ENCODE measurements at regions not wholly inside any gene's neighbourhood (a gene's known extent, or its start where the extent isn't known, plus 50 kb on each side); places are given as distances from the start of the nearest gene placed in this dataset.

DNA sequence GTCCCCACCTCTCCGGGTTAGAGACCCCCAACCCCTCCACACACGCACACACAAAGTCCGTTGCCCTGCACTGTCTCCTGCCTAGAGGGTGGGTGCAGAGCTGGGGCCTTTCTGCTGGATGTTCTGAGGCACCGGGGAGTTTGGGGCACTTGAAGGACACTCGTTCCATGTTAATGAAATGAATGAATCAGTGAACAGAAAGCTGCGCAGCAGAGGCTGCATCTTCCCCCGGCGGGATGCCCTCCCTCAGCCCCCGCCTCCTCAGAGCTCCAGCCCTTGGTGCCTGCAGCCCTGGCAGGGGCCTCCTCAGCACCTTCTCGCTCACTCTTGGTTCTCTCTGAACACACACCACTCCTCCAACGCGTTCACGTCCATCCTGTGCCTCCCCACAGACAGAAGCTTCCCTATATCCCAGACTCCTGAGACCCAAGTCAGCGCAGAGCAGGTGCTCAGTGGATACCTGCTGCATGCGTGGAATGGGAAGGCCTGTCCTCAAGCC is 611.9 kb downstream of the TBC1D22A start:
- no peak for DNase-seq

DNA sequence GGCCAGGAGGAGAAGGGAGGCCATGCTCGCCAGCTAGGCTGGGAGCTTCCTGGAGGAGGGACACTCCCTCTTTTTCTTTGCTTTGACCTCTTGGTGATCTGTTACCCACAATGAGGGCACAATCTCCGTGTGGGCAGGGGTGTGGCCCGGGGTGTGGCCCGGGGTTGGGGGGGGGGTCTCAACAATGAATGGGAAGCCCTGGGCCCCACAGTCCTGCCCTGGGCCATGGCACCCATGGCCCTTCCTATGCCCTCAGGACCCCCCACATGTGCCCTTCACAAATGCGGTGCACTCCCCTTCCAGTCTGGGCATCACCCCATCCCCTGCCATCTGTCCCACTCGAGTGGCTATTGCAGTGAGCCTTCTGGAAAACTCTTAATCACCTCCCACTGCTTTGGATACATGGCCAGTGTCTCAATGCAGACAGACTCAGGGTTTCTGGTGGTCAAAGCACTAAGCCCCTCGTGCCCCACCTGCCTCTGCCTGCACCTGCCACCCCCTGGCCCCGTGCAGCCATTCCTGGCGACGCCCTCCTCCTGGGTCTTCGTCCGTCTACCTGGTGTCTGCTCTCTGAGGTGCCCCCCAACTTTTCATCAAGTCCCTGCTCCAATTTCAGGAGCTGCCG is 611.3 kb downstream of the TBC1D22A start:
- no peak for DNase-seq

DNA sequence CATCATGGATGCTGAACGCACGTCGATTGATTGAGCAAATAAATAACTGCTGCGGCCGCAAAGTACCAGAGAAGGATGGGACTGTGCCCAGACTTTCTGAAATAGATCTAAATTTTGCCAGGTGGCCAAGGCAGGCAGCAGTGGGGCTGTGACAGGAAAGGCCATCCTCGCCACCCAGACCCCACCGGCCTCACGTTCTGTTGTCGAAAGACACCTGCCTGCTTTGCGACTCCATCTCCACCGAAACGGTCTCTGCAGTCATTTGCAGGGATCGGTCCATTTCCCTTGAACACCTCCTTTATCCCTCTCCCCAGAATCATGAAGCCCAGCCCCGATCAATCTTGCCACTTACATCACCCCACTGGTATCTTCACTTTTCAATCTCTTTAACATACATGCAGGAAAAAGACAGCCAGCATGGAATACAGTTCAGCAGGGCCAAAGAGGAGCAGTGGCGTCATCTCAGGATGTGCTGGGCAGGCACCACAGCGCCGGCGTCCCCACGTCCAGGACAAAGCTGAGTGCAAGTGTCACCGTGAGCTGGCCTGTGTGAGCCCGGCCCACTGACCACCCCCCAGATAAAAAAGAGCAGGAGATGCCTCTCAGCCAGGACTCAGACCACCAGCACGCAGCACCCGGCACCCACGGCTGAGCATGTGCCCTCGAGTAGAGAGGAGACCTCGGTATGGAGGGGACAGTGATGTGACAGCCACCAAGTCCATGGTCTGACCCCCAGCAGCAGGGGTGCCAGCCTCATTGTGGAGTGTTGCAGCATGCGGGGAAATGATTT is 610.3 kb downstream of the TBC1D22A start:
- no peak for DNase-seq

DNA sequence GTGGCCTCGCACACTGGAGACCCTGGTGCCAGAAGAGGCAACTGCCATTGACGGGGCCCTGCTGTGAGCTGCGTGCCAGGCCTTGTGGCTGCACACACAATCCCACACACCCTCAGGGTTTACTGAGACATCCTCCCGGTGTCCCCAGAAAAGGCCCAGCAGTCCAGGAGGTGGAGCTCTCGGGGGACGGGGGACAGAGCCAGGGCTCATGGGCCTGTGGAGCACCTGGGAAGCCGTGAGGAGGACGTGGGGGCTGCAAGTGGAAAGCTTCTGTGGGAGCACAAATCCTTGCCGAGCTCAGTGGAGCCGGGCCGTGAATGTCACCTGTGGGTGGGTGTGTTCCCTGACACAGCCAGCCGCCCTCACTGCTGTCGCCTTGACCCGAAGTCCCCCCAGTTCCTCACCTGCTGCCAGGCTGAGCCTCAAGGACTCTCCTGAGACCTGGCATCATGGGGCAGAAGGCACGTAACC is 609.7 kb downstream of the TBC1D22A start:
- DNase-seq = no peak

DNA sequence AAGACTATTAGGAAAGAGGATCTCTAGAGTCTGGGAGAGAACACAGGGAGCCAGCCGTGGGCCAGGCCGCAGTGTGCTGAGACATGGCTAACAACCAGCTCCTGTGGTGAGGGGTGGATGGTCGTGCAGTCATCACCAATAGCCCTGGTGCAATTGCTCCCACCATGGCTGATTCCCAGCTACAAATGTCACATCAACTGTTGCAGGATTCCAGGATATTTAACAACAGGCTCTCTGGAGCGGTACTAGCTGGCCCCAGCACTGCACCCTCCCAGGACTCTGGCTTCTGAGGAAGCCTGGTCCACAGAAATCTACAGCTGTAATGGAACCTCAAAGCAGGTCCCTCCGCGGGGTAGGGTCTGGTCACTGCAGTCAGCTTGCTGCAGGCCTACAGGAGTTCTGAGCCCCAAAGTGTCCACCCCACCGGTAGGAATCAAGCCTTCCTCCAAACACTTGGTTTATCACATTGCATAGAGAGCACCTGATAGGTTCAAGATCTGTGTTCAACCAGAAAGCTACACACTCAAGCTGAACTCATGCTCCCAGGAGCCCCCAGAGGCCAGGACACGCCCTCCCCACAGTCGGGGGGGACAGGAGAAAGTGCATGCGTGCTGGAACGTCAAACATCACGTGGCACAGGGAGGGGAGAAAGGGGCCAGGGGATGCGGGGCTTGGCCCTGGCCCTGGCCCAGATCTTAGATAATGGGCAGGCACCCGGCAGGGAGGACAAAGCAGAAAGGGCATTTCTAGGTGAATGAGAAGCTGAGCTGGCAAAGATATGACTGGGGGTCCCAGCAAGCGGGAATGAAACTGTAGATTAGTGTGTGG is 609.0 kb downstream of the TBC1D22A start:
- DNase-seq = no peak

DNA sequence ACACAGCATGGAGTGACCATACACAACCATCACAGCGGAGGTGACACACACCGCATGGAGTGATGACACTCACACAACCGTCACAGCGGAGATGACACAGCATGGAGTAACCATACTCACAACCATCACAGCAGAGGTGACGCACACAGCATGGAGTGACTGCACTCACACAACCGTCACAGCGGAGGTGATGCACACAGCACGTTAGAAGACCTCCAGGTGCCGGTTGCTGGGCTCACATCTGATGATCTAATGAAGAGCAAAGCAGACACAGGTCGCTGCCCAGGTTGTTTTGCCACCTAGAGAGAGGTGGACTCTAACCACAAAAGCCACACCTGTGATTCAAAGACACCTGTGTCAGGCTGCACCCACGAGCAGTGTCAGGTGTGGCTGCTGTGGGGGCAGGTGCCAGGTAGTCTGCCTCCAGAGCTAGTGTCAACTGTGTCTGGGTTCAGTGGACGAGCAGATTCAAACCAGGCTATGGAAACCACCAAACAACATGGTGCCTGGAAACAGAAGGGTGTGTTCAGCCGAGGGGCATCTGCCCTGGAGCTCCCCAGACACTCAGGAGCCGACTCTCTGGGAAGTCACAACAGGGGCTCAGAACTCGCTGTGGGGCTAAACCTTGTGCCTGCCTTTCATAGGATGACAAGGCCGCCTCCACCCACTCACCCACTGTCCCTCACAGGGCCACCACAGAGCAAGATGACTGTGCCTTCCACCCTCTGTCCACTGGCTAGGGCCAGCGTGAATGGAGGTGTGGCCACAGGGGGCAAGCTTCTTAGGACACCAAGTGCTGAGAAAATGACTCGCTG is 608.2 kb downstream of the TBC1D22A start:
- no peak for DNase-seq

DNA sequence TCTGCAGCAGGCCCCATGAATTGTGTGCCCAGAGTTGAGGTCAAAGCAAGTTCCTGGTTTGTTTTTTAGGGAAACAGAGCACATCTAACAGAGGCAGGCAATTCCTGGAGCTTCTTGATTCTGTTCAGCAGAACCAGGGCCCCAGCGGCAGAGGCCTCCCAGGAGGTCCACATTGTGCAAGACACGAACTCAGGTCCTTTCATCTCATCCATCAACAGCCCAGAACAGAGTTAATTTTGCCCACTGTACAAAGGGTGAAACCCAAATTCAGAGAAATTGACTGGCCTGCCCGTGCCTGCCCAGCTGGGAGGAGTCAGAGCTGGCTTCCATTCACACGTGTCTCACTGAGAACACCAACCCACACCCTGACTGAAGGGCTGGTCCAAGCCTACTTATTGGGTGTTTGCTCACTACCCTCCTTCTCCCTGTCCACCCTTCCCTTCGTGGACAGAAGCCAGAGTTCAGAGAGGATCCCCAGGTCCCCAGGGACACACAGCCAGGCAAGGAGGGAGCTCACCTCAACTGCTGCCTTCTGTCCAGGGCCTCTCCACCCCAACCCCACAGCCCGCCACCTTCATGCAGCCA is 607.1 kb downstream of the TBC1D22A start:
- DNase-seq = no peak

DNA sequence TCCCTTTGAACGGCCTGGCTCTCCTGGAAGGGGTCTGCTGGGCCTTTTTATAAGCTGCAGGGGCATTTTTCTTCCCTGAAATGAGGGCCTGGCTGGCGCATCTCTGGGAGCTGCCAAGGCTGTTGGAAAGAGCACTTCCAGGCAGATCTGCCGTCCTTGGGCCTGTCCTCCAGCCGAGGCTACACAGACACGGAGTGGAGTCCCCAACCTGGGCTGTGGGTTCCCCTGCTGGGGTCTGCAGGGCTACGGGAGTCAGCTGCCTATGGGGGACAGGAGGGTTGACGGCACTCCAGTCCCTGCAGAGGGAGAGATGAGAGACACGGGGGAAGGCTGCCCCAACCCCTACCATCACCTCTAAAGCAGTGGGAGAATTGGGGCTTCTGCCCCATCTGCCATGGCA is 606.6 kb downstream of the TBC1D22A start:
- DNase-seq = no peak

DNA sequence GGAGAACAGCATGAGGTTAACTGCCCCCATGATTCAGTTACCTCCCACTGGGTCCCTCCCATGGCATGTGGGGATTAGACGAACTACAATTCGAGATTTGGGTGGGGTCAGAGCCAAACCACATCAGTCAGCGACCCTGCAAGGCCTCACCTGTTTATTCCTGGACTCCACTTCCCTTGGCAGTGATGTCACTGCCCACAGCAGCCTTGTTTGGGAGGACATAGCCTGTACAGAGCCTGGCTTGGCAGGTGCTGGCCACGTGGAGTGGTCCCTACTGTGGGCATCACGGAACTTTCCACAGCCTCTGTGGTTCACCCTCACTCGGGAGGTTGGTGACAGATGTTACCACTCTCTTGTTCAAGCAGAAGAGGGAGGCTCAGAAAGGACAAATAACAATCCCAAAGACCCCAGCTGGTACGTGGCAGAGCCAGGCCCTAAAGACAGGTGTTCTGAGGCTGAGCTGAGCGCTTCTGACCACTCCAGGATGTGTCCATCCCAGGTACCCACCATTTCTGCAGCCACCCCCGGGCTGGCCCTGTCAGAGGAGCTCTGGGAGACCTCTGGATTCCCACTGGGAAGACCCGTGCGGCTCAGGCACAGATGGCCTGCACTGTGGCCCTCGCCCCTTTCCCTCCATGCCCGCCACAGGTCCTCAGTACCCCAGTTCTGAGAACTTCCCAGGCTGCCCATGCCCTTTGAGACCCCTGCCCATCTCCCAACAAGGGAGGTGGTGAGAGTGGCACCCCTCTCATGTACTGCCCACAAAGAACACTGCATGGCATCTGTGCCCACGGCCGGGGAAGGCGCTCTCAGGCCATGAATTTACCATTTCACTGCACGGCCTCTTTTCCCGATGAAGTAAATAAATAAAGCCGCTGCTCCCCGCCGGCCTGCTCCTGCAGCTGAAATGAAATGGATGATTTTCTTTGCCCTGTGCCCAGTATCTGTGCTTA is 605.8 kb downstream of the TBC1D22A start:
- no peak for DNase-seq

DNA sequence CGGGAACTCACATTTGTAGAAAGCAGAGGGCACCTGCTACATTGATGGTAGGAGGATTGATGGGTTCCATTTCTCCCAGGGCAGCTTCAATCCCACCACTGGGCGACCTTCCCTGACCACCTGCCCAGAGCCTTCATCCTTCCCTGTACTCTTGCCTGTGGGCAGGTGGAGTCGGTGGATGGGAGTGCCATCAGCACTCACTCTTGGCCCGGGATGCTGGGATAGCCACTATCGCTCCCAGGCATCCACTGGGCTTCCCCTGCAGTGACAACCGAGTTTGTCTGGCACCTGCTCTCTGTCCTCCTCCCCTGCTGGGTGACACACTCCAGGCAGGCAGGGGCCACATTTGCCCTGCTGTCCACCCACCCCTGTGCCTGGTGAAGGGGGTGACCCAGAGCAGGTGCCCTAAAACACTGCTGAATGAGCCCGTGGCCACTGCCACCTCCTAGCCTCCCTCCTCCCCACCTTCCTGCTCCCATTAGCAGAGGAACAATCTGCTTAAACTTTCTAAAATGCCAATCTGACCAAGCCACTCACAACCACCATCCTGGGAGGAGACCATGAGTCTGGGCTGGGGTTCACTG is 604.7 kb downstream of the TBC1D22A start:
- no peak for DNase-seq

DNA sequence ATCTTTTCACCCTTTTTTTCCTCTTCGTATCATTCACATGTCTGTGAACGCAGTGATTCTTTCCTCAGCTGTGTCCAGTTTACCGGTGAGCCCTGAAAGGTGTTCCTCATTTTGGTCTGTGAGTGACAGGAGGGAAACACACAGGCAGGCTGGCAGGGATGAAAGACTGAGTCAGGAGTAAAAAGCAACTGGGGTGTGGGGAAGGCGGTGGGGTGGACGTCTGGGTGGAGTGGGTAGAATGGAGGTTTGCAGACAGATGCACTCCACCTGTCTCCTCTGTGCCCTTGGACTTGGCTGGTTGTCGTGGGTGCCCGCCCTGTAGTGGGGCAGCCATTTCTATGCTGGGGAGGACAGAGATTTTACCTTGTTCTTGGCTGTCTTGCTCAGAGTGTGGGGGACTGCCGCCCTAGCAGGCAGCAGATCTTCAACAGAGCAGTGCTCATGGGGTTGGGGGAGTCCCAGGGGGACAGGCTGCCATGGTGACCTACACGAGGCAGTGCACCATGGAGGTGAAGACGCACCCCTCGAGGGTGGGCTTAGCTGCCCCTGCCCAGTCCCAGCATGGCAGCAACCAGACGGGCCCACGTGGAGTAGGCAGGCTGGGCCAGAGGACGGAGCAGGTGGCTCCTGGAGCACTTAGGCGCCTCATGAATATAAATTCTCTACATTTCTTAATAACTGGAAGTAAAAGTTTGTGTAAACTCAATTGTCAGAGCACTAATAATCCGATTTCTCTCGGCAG is 603.7 kb downstream of the TBC1D22A start:
- no peak for DNase-seq

DNA sequence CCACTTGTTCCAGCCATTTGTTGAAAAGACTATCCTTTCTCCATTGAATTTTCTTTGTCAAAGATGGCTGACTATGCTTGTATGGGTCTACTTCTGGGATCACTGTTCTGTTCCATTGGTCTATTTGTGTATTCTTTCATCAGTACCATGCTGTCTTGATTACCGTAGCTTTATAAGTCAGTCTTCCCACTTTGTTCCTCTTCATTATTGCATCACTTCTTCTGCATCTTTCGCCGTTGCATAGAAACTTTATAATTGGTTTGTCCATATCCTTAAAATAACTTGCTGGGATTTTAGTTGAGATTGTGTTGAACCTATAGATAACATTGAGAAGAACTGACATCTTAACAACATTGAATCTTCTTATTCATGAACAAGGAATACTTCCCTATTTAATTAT is 598.8 kb downstream of the TBC1D22A start:
- DNase-seq = no peak

DNA sequence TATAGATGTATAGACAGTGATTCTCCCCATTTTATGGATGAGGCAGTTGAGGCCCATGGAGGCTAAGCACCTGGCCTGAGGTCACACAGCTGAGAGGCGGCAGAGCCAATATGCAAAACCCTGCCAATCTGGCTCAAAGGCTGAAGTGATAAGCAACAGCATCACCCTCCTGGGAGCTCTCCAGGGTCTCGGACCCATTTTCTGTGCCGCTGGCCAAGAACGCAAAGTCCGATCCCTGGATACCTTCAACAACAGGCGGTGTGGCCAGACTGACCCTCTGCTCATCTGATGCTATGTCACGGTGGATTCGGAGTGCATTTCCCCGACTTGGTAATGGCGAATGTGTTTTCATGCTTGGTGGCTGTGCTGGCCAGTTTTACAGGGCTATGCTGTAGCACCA is 595.0 kb downstream of the TBC1D22A start:
- no peak for DNase-seq

DNA sequence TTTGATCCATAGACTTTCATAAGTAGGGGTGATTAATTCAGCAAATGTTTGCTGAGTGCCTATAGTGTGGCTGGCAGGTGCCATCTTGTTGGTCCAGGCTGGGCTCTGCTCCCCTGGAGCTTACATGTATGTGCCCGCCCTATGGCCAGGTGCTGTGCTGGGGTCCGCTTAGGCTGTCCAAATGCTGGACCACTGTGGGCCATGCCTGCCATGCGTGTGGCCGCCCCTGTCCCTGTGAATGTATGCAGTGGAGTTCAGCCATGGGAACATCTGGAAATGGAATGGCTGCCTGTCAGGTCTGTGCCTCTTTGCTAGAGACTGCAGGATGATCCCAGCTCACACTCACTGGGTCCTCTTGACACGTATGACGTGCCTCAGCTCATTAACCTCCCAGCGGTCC is 594.6 kb downstream of the TBC1D22A start:
- DNase-seq = no peak

DNA sequence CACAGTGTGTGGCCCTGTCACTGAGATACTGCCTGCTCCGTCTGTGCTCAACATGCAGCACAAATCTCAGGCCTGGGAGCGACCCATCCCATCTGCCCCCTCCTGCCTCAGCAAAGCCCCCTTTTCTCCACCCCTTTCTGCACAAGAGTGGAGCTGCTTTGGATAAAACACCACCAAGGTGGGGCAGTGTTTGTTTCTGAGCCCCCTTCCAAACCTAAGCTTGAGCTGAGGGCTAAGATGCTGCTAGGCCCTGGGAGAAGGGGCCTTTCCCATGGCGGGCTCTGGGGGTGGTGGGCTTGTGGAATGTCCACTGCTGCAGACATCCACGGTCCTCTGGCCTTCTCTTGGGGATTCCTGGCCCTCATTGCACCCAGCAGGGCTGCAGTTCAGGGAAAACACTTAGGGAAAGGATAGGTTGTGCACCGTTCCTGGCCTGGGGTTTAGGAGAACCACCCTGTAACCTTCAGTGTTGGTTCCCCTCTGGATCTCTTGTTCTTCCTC is 594.1 kb downstream of the TBC1D22A start:
- DNase-seq = no peak

DNA sequence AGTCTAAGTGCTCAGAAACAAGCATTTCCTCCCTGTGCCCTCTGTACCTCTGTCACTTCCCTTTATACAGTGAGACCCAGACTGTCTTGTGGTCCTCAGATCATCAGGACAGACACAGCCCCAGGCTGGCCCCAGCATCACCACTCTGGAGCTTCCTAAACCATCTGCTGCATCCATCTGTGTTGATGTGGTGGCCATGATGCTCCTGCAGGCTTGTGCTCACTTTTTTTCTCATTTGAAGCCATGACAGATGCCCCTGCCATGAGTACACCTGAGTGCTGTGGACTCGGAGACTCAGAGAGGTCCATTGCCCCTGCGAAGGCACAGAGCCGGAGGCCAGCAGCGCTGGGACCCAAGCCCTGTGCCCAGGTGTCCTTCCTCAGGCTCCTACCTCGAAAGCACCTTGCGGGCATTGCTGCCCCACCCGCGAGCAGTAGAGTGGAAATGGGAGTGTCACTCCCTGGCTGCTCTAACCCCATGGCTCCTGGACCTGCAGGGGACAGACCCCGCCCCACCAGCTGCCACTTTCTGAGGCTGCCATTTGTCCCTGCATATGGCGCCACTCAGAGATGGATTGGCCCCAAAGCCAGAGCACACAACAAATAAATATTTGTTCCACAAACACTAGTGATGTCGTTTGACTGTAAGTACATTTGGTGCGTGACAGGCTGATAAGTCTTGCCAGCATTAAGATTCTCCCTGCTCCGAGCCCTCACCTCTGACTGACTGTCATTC is 593.5 kb downstream of the TBC1D22A start:
- no peak for DNase-seq

DNA sequence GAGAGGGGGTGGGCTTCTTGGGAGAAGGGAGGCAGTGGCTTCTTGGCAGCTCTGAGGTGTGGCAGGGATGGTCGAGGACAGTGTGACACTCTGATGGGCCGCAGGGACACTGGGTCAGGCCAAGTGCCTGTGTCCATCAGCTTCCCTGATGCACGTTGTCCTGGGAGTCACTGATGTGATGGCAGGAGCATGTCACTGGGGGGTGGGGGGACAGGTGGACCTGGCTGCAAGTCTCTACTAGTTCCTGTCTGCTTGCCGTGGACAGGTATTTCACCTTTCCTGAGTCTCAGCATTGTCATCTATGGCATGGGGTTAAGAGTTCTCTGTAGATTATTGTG is 592.9 kb downstream of the TBC1D22A start:
- no peak for DNase-seq

DNA sequence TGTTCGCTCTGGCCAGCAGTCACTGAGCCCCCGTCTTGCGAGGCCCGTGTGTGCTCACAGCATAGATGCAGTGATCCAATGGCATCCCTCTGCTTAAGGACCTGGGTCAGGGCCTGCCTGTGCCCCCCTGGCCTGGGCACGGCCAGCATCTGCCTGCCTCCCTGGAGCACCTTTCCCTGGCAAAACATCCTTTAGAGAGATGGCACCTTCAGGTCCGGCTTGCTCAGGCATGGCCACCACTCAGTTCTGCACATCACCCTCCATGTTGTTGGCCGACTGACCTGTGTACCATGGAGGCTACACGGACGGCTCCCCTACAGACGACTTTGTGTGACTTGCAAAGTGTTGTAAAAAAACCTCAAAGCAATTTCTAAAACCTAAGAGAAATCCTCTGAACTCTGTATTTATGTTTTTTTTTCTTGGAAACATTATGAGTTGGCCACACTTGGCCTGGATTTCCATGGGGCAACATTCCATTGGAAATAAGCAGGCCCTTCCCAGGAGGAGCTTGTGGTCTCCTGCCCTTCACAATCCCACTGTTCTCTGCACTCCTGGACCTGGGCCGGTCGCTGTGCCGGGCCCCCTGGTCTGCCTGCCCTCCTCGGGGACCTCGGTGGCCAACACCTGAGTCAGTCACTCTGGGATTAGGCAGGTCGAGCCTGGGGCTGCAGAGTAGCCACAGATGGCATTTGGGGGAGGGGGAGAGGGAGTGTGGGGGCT is 592.4 kb downstream of the TBC1D22A start:
- DNase-seq = no peak
